IMR-90 (cell line): ENCODE measurements at regions not wholly inside any gene's neighbourhood (a gene's known extent, or its start where the extent isn't known, plus 50 kb on each side); places are given as distances from the start of the nearest gene placed in this dataset.

Experiments
- ATAC-seq: fragments of 200-7000 bp; cut with Tn5 transposase; 2 replicates; pipeline ENCODE4 v1.9.1; 2020; ENCODE audit warnings: low read depth, mild to moderate bottlenecking, moderate library complexity
- BruUV-seq: library from RNA; stranded (reverse); fragments of 400-500 nt; replicated peaks from 2 replicates; lab custom pipeline; 2021; lab: Mats Ljungman, UMichigan
- CTCF ChIA-PET: fragments of 300-600 bp; formaldehyde crosslinking; extraction: SDS; loops from one replicate; lab custom pipeline; 2021; ENCODE audit warnings: antibody characterized with exemption; lab: Yijun Ruan, JAX
- POLR2A ChIA-PET: fragments of 300-600 bp; sonication (Branson Sonifier 250); formaldehyde crosslinking; loops from one replicate; lab custom pipeline; 2022; ENCODE audit warnings: antibody characterized with exemption; ENCODE audit not compliant: unreplicated experiment; lab: Charles Lee
- DNase-seq: peaks from one replicate; pipeline ENCODE4 v3.0.0; 2013
- H2AFZ ChIP-seq: replicated peaks from 2 replicates; pipeline ENCODE3; 2013; ENCODE audit warnings: low read length, mild to moderate bottlenecking; ENCODE audit not compliant: poor library complexity
- H2AK5ac ChIP-seq: 2 replicates; pipeline ENCODE4 v1.6.1; 2013; ENCODE audit warnings: low read depth, low read length, inconsistent platforms
- H2AK9ac ChIP-seq: replicated peaks from 2 replicates; pipeline ENCODE3; 2013; ENCODE audit warnings: mild to moderate bottlenecking, low read depth, low read length, moderate library complexity; ENCODE audit not compliant: poor library complexity
- H2BK120ac ChIP-seq: 2 replicates; pipeline ENCODE4 v1.6.1; 2013; ENCODE audit warnings: low read depth, low read length, inconsistent platforms
- H2BK15ac ChIP-seq: 3 replicates; pipeline ENCODE4 v1.6.1; 2013; ENCODE audit warnings: low read depth, low read length, inconsistent platforms
- H2BK20ac ChIP-seq: 2 replicates; pipeline ENCODE4 v1.6.1; 2013; ENCODE audit warnings: low read depth, mild to moderate bottlenecking, inconsistent platforms, low read length, moderate library complexity
- H2BK5ac ChIP-seq: 2 replicates; pipeline ENCODE4 v1.6.1; 2013; ENCODE audit warnings: mild to moderate bottlenecking, low read depth, low read length, inconsistent platforms; ENCODE audit not compliant: poor library complexity, severe bottlenecking
- H3K14ac ChIP-seq: replicated peaks from 2 replicates; pipeline ENCODE4 v1.6.1; 2013; ENCODE audit warnings: low read depth, low read length, inconsistent platforms
- H3K18ac ChIP-seq: 2 replicates; pipeline ENCODE4 v1.6.1; 2013; ENCODE audit warnings: low read depth, low read length, control low read depth
- H3K23ac ChIP-seq: 2 replicates; pipeline ENCODE4 v1.6.1; 2013; ENCODE audit warnings: low read depth, low read length, inconsistent platforms
- H3K27ac ChIP-seq: 2 replicates; pipeline ENCODE4 v1.5.1; 2013; ENCODE audit warnings: mild to moderate bottlenecking, control low read depth, low read length; ENCODE audit not compliant: insufficient read depth
- H3K27me3 ChIP-seq: 2 replicates; pipeline ENCODE4 v1.6.1; 2013; ENCODE audit warnings: low read length; ENCODE audit not compliant: control insufficient read depth, insufficient read depth
- H3K36me3 ChIP-seq: 2 replicates; pipeline ENCODE4 v1.6.1; 2013; ENCODE audit warnings: low read length, mixed read lengths; ENCODE audit not compliant: control insufficient read depth, insufficient read depth
- H3K4ac ChIP-seq: 2 replicates; pipeline ENCODE4 v1.6.1; 2013; ENCODE audit warnings: low read depth, low read length, inconsistent platforms
- H3K4me1 ChIP-seq: 2 replicates; pipeline ENCODE4 v1.6.1; 2013; ENCODE audit warnings: low read length, mixed read lengths; ENCODE audit not compliant: control insufficient read depth, insufficient read depth
- H3K4me2 ChIP-seq: 2 replicates; pipeline ENCODE4 v1.6.1; 2013; ENCODE audit warnings: low read depth, mild to moderate bottlenecking, control low read depth, low read length, moderate library complexity
- H3K4me3 ChIP-seq: 2 replicates; pipeline ENCODE4 v1.5.1; 2013; ENCODE audit warnings: low read depth, mild to moderate bottlenecking, control low read depth, low read length, moderate library complexity; ENCODE audit not compliant: insufficient read depth
- H3K56ac ChIP-seq: 2 replicates; pipeline ENCODE4 v1.6.1; 2013; ENCODE audit warnings: low read length, inconsistent platforms; ENCODE audit not compliant: insufficient read depth; ENCODE audit errors: extremely low read depth
- H3K79me1 ChIP-seq, 2 experiments: 2 replicates each; pipeline ENCODE4 v1.6.1; 2013; ENCODE audit warnings: low read length in 2 of 2, inconsistent platforms in 1 of 2, low read depth in 1 of 2
- H3K9ac ChIP-seq: 2 replicates; pipeline ENCODE4 v1.6.1; 2013; ENCODE audit warnings: low read depth, low read length, control low read depth
- H3K9me1 ChIP-seq: 2 replicates; pipeline ENCODE4 v1.6.1; 2013; ENCODE audit warnings: low read length, inconsistent platforms; ENCODE audit not compliant: insufficient read depth
- H3K9me3 ChIP-seq: 2 replicates; pipeline ENCODE4 v1.6.1; 2013; ENCODE audit warnings: low read length; ENCODE audit not compliant: control insufficient read depth, insufficient read depth
- H4K20me1 ChIP-seq: 2 replicates; pipeline ENCODE4 v1.6.1; 2013; ENCODE audit warnings: low read length, inconsistent platforms; ENCODE audit not compliant: insufficient read depth
- H4K5ac ChIP-seq: 2 replicates; pipeline ENCODE4 v1.6.1; 2013; ENCODE audit warnings: mild to moderate bottlenecking, low read depth, low read length, control low read depth
- H4K8ac ChIP-seq, 2 experiments: 2 replicates each; pipeline ENCODE4 v1.6.1; 2013; ENCODE audit warnings: low read depth in 2 of 2, low read length in 2 of 2, control low read depth in 1 of 2, inconsistent platforms in 1 of 2
- H4K91ac ChIP-seq: 2 replicates; pipeline ENCODE4 v1.6.1; 2013; ENCODE audit warnings: low read depth, low read length, inconsistent platforms; ENCODE audit not compliant: insufficient read depth
- BHLHE40 ChIP-seq: fragments of 150-350 bp; IDR thresholded peaks from 2 replicates; pipeline ENCODE4 v1.6.1; 2016; ENCODE audit warnings: mild to moderate bottlenecking, low read depth, low read length
- CEBPB ChIP-seq: IDR thresholded peaks from 2 replicates; pipeline ENCODE4 v1.6.1; 2012; ENCODE audit warnings: low read depth, low read length, improper control_type of control experiment
- CHD1 ChIP-seq: IDR thresholded peaks from 2 replicates; pipeline ENCODE4 v1.6.1; 2012; ENCODE audit warnings: low read depth, low read length, improper control_type of control experiment
- FOS ChIP-seq: fragments of 150-350 bp; IDR thresholded peaks from 2 replicates; pipeline ENCODE4 v1.6.1; 2016; ENCODE audit warnings: low read depth, low read length
- MAFK ChIP-seq: IDR thresholded peaks from 2 replicates; pipeline ENCODE4 v1.6.1; 2012; ENCODE audit warnings: low read depth, low read length, improper control_type of control experiment
- MAZ ChIP-seq: IDR thresholded peaks from 2 replicates; pipeline ENCODE4 v1.6.1; 2012; ENCODE audit warnings: low read depth, mild to moderate bottlenecking, low read length, improper control_type of control experiment, moderate library complexity, borderline replicate concordance
- MXI1 ChIP-seq: IDR thresholded peaks from 2 replicates; pipeline ENCODE4 v1.6.1; 2012; ENCODE audit warnings: low read depth, mild to moderate bottlenecking, low read length, moderate library complexity, borderline replicate concordance
- NFE2L2 ChIP-seq: fragments of 150-350 bp; IDR thresholded peaks from 2 replicates; pipeline ENCODE4 v1.6.1; 2016; ENCODE audit warnings: low read depth, mild to moderate bottlenecking, low read length
- POLR2A ChIP-seq: IDR thresholded peaks from 2 replicates; pipeline ENCODE4 v1.6.1; 2012; ENCODE audit warnings: mild to moderate bottlenecking, low read depth, low read length
- RAD21 ChIP-seq: IDR thresholded peaks from 2 replicates; pipeline ENCODE4 v1.6.1; 2012; ENCODE audit warnings: low read length, improper control_type of control experiment
- RCOR1 ChIP-seq: IDR thresholded peaks from 2 replicates; pipeline ENCODE4 v1.6.1; 2012; ENCODE audit warnings: mild to moderate bottlenecking, low read length, improper control_type of control experiment; ENCODE audit not compliant: insufficient replicate concordance
- RFX5 ChIP-seq: IDR thresholded peaks from 2 replicates; pipeline ENCODE4 v1.8.0; 2012; ENCODE audit warnings: low read depth, mild to moderate bottlenecking, low read length, moderate library complexity
- SMC3 ChIP-seq: fragments of 150-350 bp; IDR thresholded peaks from 2 replicates; pipeline ENCODE4 v1.6.1; 2016; ENCODE audit warnings: low read depth, mild to moderate bottlenecking, antibody characterized with exemption, low read length, moderate library complexity
- WGBS, 2 experiments: methylation state at CpG; one replicate each; pipeline versions ENCODE4 v1.1.5 to v1.1.7; 2013; ENCODE audit warnings: missing lambda C conversion rate in 2 of 2; ENCODE audit not compliant: insufficient read length in 1 of 2; ENCODE audit errors: extremely low coverage in 2 of 2; 5-methylcytosine and 5-hydroxymethylcytosine counted together
- dilution Hi-C: fragments of 300-500 bp; cut with HindIII; formaldehyde crosslinking; loops from one replicate; pipeline ENCODE4 v1.14.3; 2018; ENCODE audit warnings: low sequenced_read_pairs; ENCODE audit not compliant: unreplicated experiment
- in situ Hi-C: fragments of 300-500 bp; cut with MboI; formaldehyde crosslinking; loops from 3 replicates; pipeline ENCODE4 v1.14.3; 2019; ENCODE audit warnings: low sequenced_read_pairs, inconsistent platforms, mixed read lengths
- intact Hi-C: fragments of 100-400 bp; cut with micrococcal nuclease; formaldehyde crosslinking; loops from 2 replicates; pipeline ENCODE4 v1.10.0; 2022
- TF ChIP-seq, protein P1 (sequence below): conservative IDR thresholded peaks from 2 replicates; pipeline ENCODE4 v1.5.1; 2012; ENCODE audit warnings: mild to moderate bottlenecking, low read depth, low read length, improper control_type of control experiment
- TF ChIP-seq, protein P2 (sequence below): fragments of 150-350 bp; IDR thresholded peaks from 2 replicates; pipeline ENCODE4 v1.6.1; 2016; ENCODE audit warnings: low read depth, mild to moderate bottlenecking, low read length, moderate library complexity, borderline replicate concordance
- TF ChIP-seq, protein P3 (sequence below): fragments of 150-350 bp; IDR thresholded peaks from 2 replicates; pipeline ENCODE4 v1.6.1; 2017; ENCODE audit warnings: mild to moderate bottlenecking, antibody characterized with exemption, low read length, low read depth

DNA sequence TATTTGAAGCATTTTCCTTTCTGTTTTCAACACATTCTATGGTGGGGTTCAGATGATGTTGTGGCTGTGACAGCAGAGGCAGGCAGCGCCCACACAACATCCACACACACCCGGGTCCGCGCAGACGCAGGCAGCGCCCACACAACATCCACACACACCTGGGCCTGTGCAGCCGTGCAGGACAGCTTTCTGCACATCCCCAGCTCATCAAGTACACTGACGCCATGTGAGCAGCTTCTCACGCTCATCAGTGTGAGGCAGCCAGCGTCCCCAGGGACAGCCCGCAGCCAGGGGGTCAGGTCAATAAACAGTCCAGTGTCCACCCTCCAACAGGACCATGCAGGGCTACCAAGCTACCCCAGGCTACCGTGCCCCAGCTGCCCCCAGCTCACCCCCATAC, 272.8 kb upstream of the TCERG1L start:
- no peak overlapping the region for H2BK20ac ChIP-seq
- H3K27ac ChIP-seq: no peak overlapping the region
- no peak overlapping the region for H3K4me2 ChIP-seq
- ChIA-PET CTCF (no interaction called here), POLR2A (no interaction called here)
- no peak overlapping the region for H3K14ac ChIP-seq
- no peaks in the 10 kb centered on the region for H3K9me1 ChIP-seq
- TF ChIP-seq CEBPB (no peak), SMC3 (no peak), RAD21 (no peak), RFX5 (no peak), CHD1 (no peak), POLR2A (no peak), MAZ (no peak), FOS (no peak), MAFK (no peak), RCOR1 (no peak), BHLHE40 (no peak), MXI1 (no peak), NFE2L2 (no peak)
- TF ChIP-seq, protein P1, sequence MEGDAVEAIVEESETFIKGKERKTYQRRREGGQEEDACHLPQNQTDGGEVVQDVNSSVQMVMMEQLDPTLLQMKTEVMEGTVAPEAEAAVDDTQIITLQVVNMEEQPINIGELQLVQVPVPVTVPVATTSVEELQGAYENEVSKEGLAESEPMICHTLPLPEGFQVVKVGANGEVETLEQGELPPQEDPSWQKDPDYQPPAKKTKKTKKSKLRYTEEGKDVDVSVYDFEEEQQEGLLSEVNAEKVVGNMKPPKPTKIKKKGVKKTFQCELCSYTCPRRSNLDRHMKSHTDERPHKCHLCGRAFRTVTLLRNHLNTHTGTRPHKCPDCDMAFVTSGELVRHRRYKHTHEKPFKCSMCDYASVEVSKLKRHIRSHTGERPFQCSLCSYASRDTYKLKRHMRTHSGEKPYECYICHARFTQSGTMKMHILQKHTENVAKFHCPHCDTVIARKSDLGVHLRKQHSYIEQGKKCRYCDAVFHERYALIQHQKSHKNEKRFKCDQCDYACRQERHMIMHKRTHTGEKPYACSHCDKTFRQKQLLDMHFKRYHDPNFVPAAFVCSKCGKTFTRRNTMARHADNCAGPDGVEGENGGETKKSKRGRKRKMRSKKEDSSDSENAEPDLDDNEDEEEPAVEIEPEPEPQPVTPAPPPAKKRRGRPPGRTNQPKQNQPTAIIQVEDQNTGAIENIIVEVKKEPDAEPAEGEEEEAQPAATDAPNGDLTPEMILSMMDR: no peak
- TF ChIP-seq, protein P2, sequence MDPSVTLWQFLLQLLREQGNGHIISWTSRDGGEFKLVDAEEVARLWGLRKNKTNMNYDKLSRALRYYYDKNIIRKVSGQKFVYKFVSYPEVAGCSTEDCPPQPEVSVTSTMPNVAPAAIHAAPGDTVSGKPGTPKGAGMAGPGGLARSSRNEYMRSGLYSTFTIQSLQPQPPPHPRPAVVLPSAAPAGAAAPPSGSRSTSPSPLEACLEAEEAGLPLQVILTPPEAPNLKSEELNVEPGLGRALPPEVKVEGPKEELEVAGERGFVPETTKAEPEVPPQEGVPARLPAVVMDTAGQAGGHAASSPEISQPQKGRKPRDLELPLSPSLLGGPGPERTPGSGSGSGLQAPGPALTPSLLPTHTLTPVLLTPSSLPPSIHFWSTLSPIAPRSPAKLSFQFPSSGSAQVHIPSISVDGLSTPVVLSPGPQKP: no peak
- TF ChIP-seq, protein P3, sequence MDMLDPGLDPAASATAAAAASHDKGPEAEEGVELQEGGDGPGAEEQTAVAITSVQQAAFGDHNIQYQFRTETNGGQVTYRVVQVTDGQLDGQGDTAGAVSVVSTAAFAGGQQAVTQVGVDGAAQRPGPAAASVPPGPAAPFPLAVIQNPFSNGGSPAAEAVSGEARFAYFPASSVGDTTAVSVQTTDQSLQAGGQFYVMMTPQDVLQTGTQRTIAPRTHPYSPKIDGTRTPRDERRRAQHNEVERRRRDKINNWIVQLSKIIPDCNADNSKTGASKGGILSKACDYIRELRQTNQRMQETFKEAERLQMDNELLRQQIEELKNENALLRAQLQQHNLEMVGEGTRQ: no peak
- no peak overlapping the region for H2BK5ac ChIP-seq
- H3K4ac ChIP-seq: no peak overlapping the region
- H3K27me3 ChIP-seq: no peaks in the 10 kb centered on the region
- no peaks in the 10 kb centered on the region for H3K36me3 ChIP-seq
- no peak overlapping the region for H3K4me3 ChIP-seq
- no peak overlapping the region for H3K56ac ChIP-seq
- peaks cover 49% of the 10 kb centered on the region for H3K9me3 ChIP-seq
- in situ Hi-C loops (no loop called here), dilution Hi-C loops (no loop called here), intact Hi-C loops (no loop called here)
- H2AFZ ChIP-seq: no peak overlapping the region
- no peak overlapping the region for H2BK120ac ChIP-seq
- H2AK5ac ChIP-seq: no peak overlapping the region
- DNase-seq (no peak), ATAC-seq (no peak)
- 30% methylated on average over 2 of the region's 12 CpGs; no CpG with 5 or more reads in 1 of the 2 experiments for WGBS, 2 experiments
- no peak overlapping the region for H3K9ac ChIP-seq
- no peaks in the 10 kb centered on the region for H3K79me1 ChIP-seq
- H2BK15ac ChIP-seq: no peak overlapping the region
- H3K23ac ChIP-seq: no peak overlapping the region
- no peak overlapping the region for H4K91ac ChIP-seq
- no peak overlapping the region for H4K8ac ChIP-seq
- no peak overlapping the region for H2AK9ac ChIP-seq
- no peaks in the 10 kb centered on the region for H4K20me1 ChIP-seq
- H4K5ac ChIP-seq: no peak overlapping the region
- H3K4me1 ChIP-seq: no peaks in the 10 kb centered on the region
- H3K18ac ChIP-seq: no peak overlapping the region
- BruUV-seq: no TSS peak
